H1 (cell line): ENCODE measurements at regions not wholly inside any gene's neighbourhood (a gene's known extent, or its start where the extent isn't known, plus 50 kb on each side); places are given as distances from the start of the nearest gene placed in this dataset.

ENCODE experiments used
- CTCF ChIA-PET: fragments of 300-600 bp; sonication (Branson Sonifier 250); formaldehyde crosslinking; loops from one replicate; lab custom pipeline; 2021; ENCODE audit not compliant: partially characterized antibody; lab: Charles Lee
- POLR2A ChIA-PET: fragments of 300-600 bp; sonication (Branson Sonifier 250); formaldehyde crosslinking; loops from one replicate; lab custom pipeline; 2021; ENCODE audit warnings: inconsistent platforms; ENCODE audit not compliant: partially characterized antibody; lab: Charles Lee
- DNase-seq, 2 experiments: peaks; one replicate each; pipeline versions ENCODE4 v3.0.0 to v3.0.0-alpha.2; 2010 to 2022; ENCODE audit warnings: low spot score in 2 of 2, low read depth in 1 of 2, mixed read lengths in 1 of 2
- FAIRE-seq: peaks from 2 replicates; lab custom pipeline; 2011; peaks lifted over from hg19 to GRCh38; lab: Jason Lieb, UNC
- H2AFZ ChIP-seq: 2 replicates; pipeline ENCODE4 v1.8.1; 2012; ENCODE audit warnings: low read length, inconsistent platforms
- H2AK5ac ChIP-seq: 2 replicates; pipeline ENCODE4 v1.6.1; 2013; ENCODE audit warnings: low read depth, low read length
- H2BK120ac ChIP-seq: replicated peaks from 2 replicates; pipeline ENCODE3; 2013; ENCODE audit warnings: low read depth, low read length, inconsistent platforms
- H2BK12ac ChIP-seq: 2 replicates; pipeline ENCODE4 v1.6.1; 2013; ENCODE audit warnings: low read depth, low read length
- H2BK15ac ChIP-seq: 2 replicates; pipeline ENCODE4 v1.6.1; 2013; ENCODE audit warnings: low read length
- H2BK20ac ChIP-seq: 2 replicates; pipeline ENCODE4 v1.6.1; 2013; ENCODE audit warnings: low read length
- H2BK5ac ChIP-seq: 2 replicates; pipeline ENCODE4 v1.6.1; 2013; ENCODE audit warnings: low read depth, low read length
- H3K14ac ChIP-seq: 2 replicates; pipeline ENCODE4 v1.6.1; 2013; ENCODE audit warnings: inconsistent platforms; ENCODE audit not compliant: insufficient read length
- H3K18ac ChIP-seq: 2 replicates; pipeline ENCODE4 v1.6.1; 2013; ENCODE audit warnings: low read length; ENCODE audit errors: extremely low read depth
- H3K23ac ChIP-seq: 2 replicates; pipeline ENCODE4 v1.6.1; 2013; ENCODE audit warnings: inconsistent platforms; ENCODE audit not compliant: insufficient read length
- H3K23me2 ChIP-seq: 2 replicates; pipeline ENCODE4 v1.6.1; 2013; ENCODE audit warnings: low read depth, low read length
- H3K27ac ChIP-seq: 2 replicates; pipeline ENCODE4 v1.6.1; 2011; ENCODE audit warnings: low read depth, low read length, inconsistent platforms
- H3K27me3 ChIP-seq, 4 experiments: replicated peaks in 1 of 4; 1 replicate in 1 of 4; 2 replicates in 3 of 4; pipeline versions ENCODE4 v1.6.1 to v1.8.1; 2011 to 2013; ENCODE audit warnings: low read length in 3 of 4, mild to moderate bottlenecking in 3 of 4, inconsistent platforms in 2 of 4, mixed read lengths in 2 of 4, moderate library complexity in 1 of 4; ENCODE audit not compliant: control insufficient read depth in 3 of 4, insufficient read depth in 3 of 4; ENCODE audit errors: extremely low read depth in 1 of 4
- H3K36me3 ChIP-seq, 4 experiments: 2 replicates each; pipeline versions ENCODE4 v1.6.1 to v1.8.1; 2011 to 2013; ENCODE audit warnings: mild to moderate bottlenecking in 4 of 4, low read length in 3 of 4, moderate library complexity in 2 of 4, control low read depth in 1 of 4, inconsistent platforms in 1 of 4; ENCODE audit not compliant: insufficient read depth in 4 of 4, control insufficient read depth in 2 of 4
- H3K4ac ChIP-seq: replicated peaks from 2 replicates; pipeline ENCODE3; 2013; ENCODE audit warnings: low read length, low read depth, mixed read lengths, inconsistent platforms; ENCODE audit not compliant: insufficient read length
- H3K4me1 ChIP-seq, 4 experiments: replicated peaks in 1 of 4; 1 replicate in 1 of 4; 2 replicates in 3 of 4; pipeline versions ENCODE4 v1.6.1 to v1.8.1; 2011 to 2013; ENCODE audit warnings: low read length in 3 of 4, inconsistent platforms in 2 of 4, mixed read lengths in 1 of 4; ENCODE audit not compliant: insufficient read depth in 4 of 4, control insufficient read depth in 3 of 4
- H3K4me2 ChIP-seq, 2 experiments: 2 replicates each; pipeline versions ENCODE4 v1.6.1 to v1.8.1; 2011 to 2013; ENCODE audit warnings: low read depth in 2 of 2, low read length in 2 of 2, control low read depth in 1 of 2, inconsistent platforms in 1 of 2, mild to moderate bottlenecking in 1 of 2; ENCODE audit not compliant: insufficient read depth in 1 of 2
- H3K4me3 ChIP-seq, 4 experiments: fragments of 200-600, 300-600 bp in 1 of 4; sonication (generic), shearing (Covaris generic), sonication (Bioruptor Twin) in 1 of 4; 2 replicates each; pipeline versions ENCODE4 v1.5.1 to v1.8.1; 2011 to 2016; ENCODE audit warnings: low read length in 4 of 4, low read depth in 3 of 4, control low read depth in 2 of 4, inconsistent platforms in 2 of 4, mild to moderate bottlenecking in 2 of 4, mixed read lengths in 1 of 4, moderate library complexity in 1 of 4; ENCODE audit not compliant: insufficient read depth in 2 of 4; ENCODE audit errors: extremely low read depth in 1 of 4
- H3K56ac ChIP-seq: replicated peaks from 2 replicates; pipeline ENCODE3; 2013; ENCODE audit warnings: low read depth, mild to moderate bottlenecking, mixed read lengths, low read length, inconsistent platforms; ENCODE audit not compliant: insufficient read length
- H3K79me1 ChIP-seq: 2 replicates; pipeline ENCODE4 v1.6.1; 2013; ENCODE audit warnings: low read depth, low read length, control low read depth
- H3K79me2 ChIP-seq, 2 experiments: 2 replicates each; pipeline versions ENCODE4 v1.6.1 to v1.8.1; 2012 to 2013; ENCODE audit warnings: low read length in 2 of 2, mild to moderate bottlenecking in 2 of 2, inconsistent platforms in 1 of 2; ENCODE audit not compliant: insufficient read depth in 2 of 2, control insufficient read depth in 1 of 2
- H3K9ac ChIP-seq, 4 experiments: replicated peaks in 1 of 4; 1 replicate in 1 of 4; 2 replicates in 3 of 4; pipeline versions ENCODE4 v1.6.1 to v1.8.1; 2011 to 2013; ENCODE audit warnings: low read depth in 3 of 4, low read length in 3 of 4, control low read depth in 2 of 4, mild to moderate bottlenecking in 2 of 4, moderate library complexity in 2 of 4, inconsistent platforms in 1 of 4; ENCODE audit errors: extremely low read depth in 1 of 4
- H3K9me3 ChIP-seq, 2 experiments: 2 replicates each; pipeline versions ENCODE4 v1.6.1 to v1.8.1; 2012 to 2013; ENCODE audit warnings: mild to moderate bottlenecking in 2 of 2, moderate library complexity in 2 of 2, control low read depth in 1 of 2, inconsistent platforms in 1 of 2, low read depth in 1 of 2, low read length in 1 of 2, mixed read lengths in 1 of 2; ENCODE audit not compliant: insufficient read depth in 2 of 2
- H4K20me1 ChIP-seq, 2 experiments: replicated peaks in 1 of 2; 2 replicates each; pipeline versions ENCODE3 to v1.8.1; 2011 to 2013; ENCODE audit warnings: inconsistent platforms in 2 of 2, low read length in 2 of 2, mild to moderate bottlenecking in 1 of 2; ENCODE audit not compliant: insufficient read depth in 2 of 2, control insufficient read depth in 1 of 2
- H4K5ac ChIP-seq: 2 replicates; pipeline ENCODE4 v1.6.1; 2013; ENCODE audit warnings: low read length, low read depth, mixed read lengths, inconsistent platforms; ENCODE audit not compliant: insufficient read length
- H4K8ac ChIP-seq: 2 replicates; pipeline ENCODE4 v1.8.0; 2013; ENCODE audit warnings: mild to moderate bottlenecking, moderate library complexity, low read length, inconsistent platforms; ENCODE audit not compliant: insufficient read depth; ENCODE audit errors: extremely low read depth
- H4K91ac ChIP-seq: replicated peaks from 2 replicates; pipeline ENCODE3; 2013; ENCODE audit warnings: low read length, mixed read lengths, inconsistent platforms; ENCODE audit not compliant: insufficient read length
- ATF3 ChIP-seq: IDR thresholded peaks from 2 replicates; pipeline ENCODE4 v1.6.1; 2011; ENCODE audit warnings: low read depth, mild to moderate bottlenecking, low read length; ENCODE audit not compliant: insufficient read depth
- BACH1 ChIP-seq: IDR thresholded peaks from 2 replicates; pipeline ENCODE4 v1.6.1; 2012; ENCODE audit warnings: low read length, improper control_type of control experiment
- EGR1 ChIP-seq: IDR thresholded peaks from 2 replicates; pipeline ENCODE4 v1.6.1; 2011; ENCODE audit warnings: low read depth, low read length, borderline replicate concordance
- TCF12 ChIP-seq: IDR thresholded peaks from 2 replicates; pipeline ENCODE4 v1.6.1; 2011; ENCODE audit warnings: low read depth, mild to moderate bottlenecking, low read length
- WGBS, 2 experiments: shearing (Covaris generic) in 1 of 2; methylation state at CpG; one replicate each; pipeline versions ENCODE4 v1.1.6 to v1.1.7; 2013 to 2015; ENCODE audit warnings: low lambda C conversion rate in 2 of 2, mixed read lengths in 2 of 2, inconsistent platforms in 1 of 2, low coverage in 1 of 2, missing lambda C conversion rate in 1 of 2; ENCODE audit not compliant: insufficient replicate concordance in 2 of 2, insufficient coverage in 1 of 2, insufficient read length in 1 of 2; ENCODE audit errors: extremely low coverage in 1 of 2, missing lambda C conversion rate in 1 of 2; 5-methylcytosine and 5-hydroxymethylcytosine counted together

- CTCF ChIA-PET: interaction anchor here (1.0 kb wide), 1 partner anchor 9 kb away, joined by 4 read pairs; no protein-coding TSS in a partner anchor
- TF ChIP-seq EGR1 (no peak), ATF3 (no peak), BACH1 (no peak), TCF12 (no peak)
Observed at GRCh38 chr1:229000187-229000586, 264.9 kb downstream of the RHOU start.

More at GRCh38 chr1:229000187-229000586, 264.9 kb downstream of the RHOU start:
- Histone ChIP-seq H3K9me3 (no peaks in the 10 kb centered on the region), H3K79me1 (no peaks in the 10 kb centered on the region), H3K4me2 (no peak overlapping the region), H4K91ac (no peak overlapping the region), H2AK5ac (no peak overlapping the region), H2BK5ac (no peak overlapping the region), H3K79me2 (no peaks in the 10 kb centered on the region), H3K36me3 (no peaks in the 10 kb centered on the region), H4K8ac (no peak overlapping the region), H3K23ac (no peak overlapping the region), H3K14ac (no peak overlapping the region), H4K20me1 (no peaks in the 10 kb centered on the region), H3K18ac (no peak overlapping the region), H3K23me2 (no peaks in the 10 kb centered on the region; the same call in 1 of the 2 replicates), H2AFZ (no peak overlapping the region), H3K27me3 (no peaks in the 10 kb centered on the region; a peak in 2 of 7 replicates), H2BK20ac (no peak overlapping the region), H3K56ac (no peak overlapping the region), H3K4me1 (peaks cover 0 to 5% (median under 1%) of the 10 kb centered on the region in 4 experiments; a peak in 4 of 7 replicates), H3K4me3 (no peak overlapping the region), H3K9ac (no peak overlapping the region), H4K5ac (no peak overlapping the region), H3K4ac (no peak overlapping the region), H2BK12ac (no peak overlapping the region), H2BK15ac (no peak overlapping the region), H2BK120ac (no peak overlapping the region), H3K27ac (no peak overlapping the region)
- no peak for DNase-seq
- no peak for FAIRE-seq
- POLR2A ChIA-PET: interaction anchor here (1.2 kb wide), 1 partner anchor 11 kb away, joined by 4 read pairs; no protein-coding TSS in a partner anchor
- WGBS, 2 experiments: 91% methylated on average over 8 of the region's 8 CpGs; no CpG with 5 or more reads in 1 of the 2 experiments
